Spleen (tissue), 11 donors: ENCODE measurements at regions not wholly inside any gene's neighbourhood (a gene's known extent, or its start where the extent isn't known, plus 50 kb on each side); places are given as distances from the start of the nearest gene placed in this dataset.
"Not testable (repeated sequence)": the region's sequence is repeated elsewhere in the genome, so short reads cannot be mapped to it uniquely, and the experiment has no call there.

Source experiments
- DNase-seq: peaks from one replicate; pipeline ENCODE4 v3.0.0-alpha.2; 2020
- H3K27ac ChIP-seq, 8 donors: fragments of 200-600 bp; sonication (generic) in 7 of 8; 1 replicate in 4 of 8; 2 replicates in 4 of 8; pipeline versions ENCODE4 v1.5.0 to v1.8.0; 2016 to 2021; ENCODE audit warnings: inconsistent platforms in 4 of 8, mild to moderate bottlenecking in 4 of 8, moderate library complexity in 1 of 8
- H3K27me3 ChIP-seq, 7 donors: fragments of 200-600 bp; sonication (generic) in 6 of 7; replicated peaks in 1 of 7; 1 replicate in 4 of 7; 2 replicates in 3 of 7; pipeline versions ENCODE4 v1.5.0 to v1.8.0; 2016 to 2021; ENCODE audit warnings: inconsistent platforms in 3 of 7, mild to moderate bottlenecking in 1 of 7
- H3K36me3 ChIP-seq, 6 donors: fragments of 200-600 bp; sonication (generic) in 5 of 6; 1 replicate in 4 of 6; 2 replicates in 2 of 6; pipeline versions ENCODE4 v1.5.0 to v1.8.0; 2016 to 2021; ENCODE audit warnings: inconsistent platforms in 2 of 6
- H3K4me1 ChIP-seq, 6 donors: fragments of 200-600 bp; sonication (generic) in 5 of 6; 1 replicate in 3 of 6; 2 replicates in 3 of 6; pipeline versions ENCODE4 v1.5.0 to v1.8.0; 2016 to 2021; ENCODE audit warnings: inconsistent platforms in 3 of 6
- H3K4me3 ChIP-seq, 8 donors: fragments of 200-600 bp; sonication (generic) in 7 of 8; 1 replicate in 4 of 8; 2 replicates in 4 of 8; pipeline versions ENCODE4 v1.5.0 to v1.8.0; 2016 to 2021; ENCODE audit warnings: inconsistent platforms in 4 of 8, mild to moderate bottlenecking in 4 of 8, moderate library complexity in 2 of 8
- H3K9me3 ChIP-seq, 8 donors: fragments of 200-600 bp; sonication (generic) in 7 of 8; 1 replicate in 4 of 8; 2 replicates in 4 of 8; pipeline versions ENCODE4 v1.5.0 to v1.8.0; 2016 to 2021; ENCODE audit warnings: inconsistent platforms in 4 of 8
- POLR2A ChIP-seq, 3 donors: fragments of 450-650 bp; IDR thresholded peaks; one replicate each; pipeline ENCODE4 v1.5.1; 2017; ENCODE audit warnings: antibody characterized with exemption in 3 of 3, mild to moderate bottlenecking in 1 of 3
- POLR2AphosphoS5 ChIP-seq, 3 donors: sonication (generic); formaldehyde crosslinking; IDR thresholded peaks; one replicate each; pipeline ENCODE4 v1.5.1; 2017; ENCODE audit warnings: antibody characterized with exemption in 3 of 3
- WGBS, 5 donors: extraction: QIAGEN DNeasy Blood & Tissue Kit in 3 of 5; methylation state at CpG; one replicate each; pipeline versions ENCODE4 v1.1.5 to v1.1.7; 2013 to 2018; 5-methylcytosine and 5-hydroxymethylcytosine counted together
- intact Hi-C: fragments of 100-400 bp; cut with DNase I; formaldehyde crosslinking; loops from one replicate; pipeline ENCODE4 v1.15.0; 2023; ENCODE audit warnings: low total_unique reads
- TF ChIP-seq, protein P1 (sequence below), 11 experiments: fragments of 200-600 bp in 7 of 11; fragments of 450-650 bp in 4 of 11; sonication (generic) in 4 of 11; IDR thresholded peaks in 8 of 11; conservative IDR thresholded peaks in 3 of 11; 1 replicate in 7 of 11; 2 replicates in 4 of 11; pipeline versions ENCODE4 v1.4.0 to v1.8.0; 2016 to 2021; ENCODE audit warnings: antibody characterized with exemption in 11 of 11, inconsistent platforms in 4 of 11, mild to moderate bottlenecking in 1 of 11
- donor health status: healthy with polysubstance abuse.
- donor health status: DM: no; HTN: no; CAD: no; lungs with moderate emphysema.
- donor health status: DM: no; HTN: no; CAD: no.
- donor health status: Bipolar disorder and iron deficiency.
- donor health status: healthy.
- donor health status: DM: no; HTN: no; CAD: no.
- donor health status: DM: yes; HTN: yes; CAD: no.

- DNase-seq = no peak
- no peak overlapping the region for H3K4me3 ChIP-seq
- H3K36me3 ChIP-seq = no peaks in the 10 kb centered on the region
- TF ChIP-seq POLR2A (IDR thresholded peaks at IDR 0.05) = no peak
- TF ChIP-seq, protein P1, sequence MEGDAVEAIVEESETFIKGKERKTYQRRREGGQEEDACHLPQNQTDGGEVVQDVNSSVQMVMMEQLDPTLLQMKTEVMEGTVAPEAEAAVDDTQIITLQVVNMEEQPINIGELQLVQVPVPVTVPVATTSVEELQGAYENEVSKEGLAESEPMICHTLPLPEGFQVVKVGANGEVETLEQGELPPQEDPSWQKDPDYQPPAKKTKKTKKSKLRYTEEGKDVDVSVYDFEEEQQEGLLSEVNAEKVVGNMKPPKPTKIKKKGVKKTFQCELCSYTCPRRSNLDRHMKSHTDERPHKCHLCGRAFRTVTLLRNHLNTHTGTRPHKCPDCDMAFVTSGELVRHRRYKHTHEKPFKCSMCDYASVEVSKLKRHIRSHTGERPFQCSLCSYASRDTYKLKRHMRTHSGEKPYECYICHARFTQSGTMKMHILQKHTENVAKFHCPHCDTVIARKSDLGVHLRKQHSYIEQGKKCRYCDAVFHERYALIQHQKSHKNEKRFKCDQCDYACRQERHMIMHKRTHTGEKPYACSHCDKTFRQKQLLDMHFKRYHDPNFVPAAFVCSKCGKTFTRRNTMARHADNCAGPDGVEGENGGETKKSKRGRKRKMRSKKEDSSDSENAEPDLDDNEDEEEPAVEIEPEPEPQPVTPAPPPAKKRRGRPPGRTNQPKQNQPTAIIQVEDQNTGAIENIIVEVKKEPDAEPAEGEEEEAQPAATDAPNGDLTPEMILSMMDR (IDR thresholded peaks at IDR 0.05 in 8 of 11, conservative IDR thresholded peaks at IDR 0.05 in 3 of 11) = no peak
- no peak for TF ChIP-seq POLR2AphosphoS5 (IDR thresholded peaks at IDR 0.05)
- 68 to 89% (median 76%) methylated on average over 6 to 8 of the region's 8 CpGs for WGBS, 5 donors
- intact Hi-C loops = no loop called here
- H3K4me1 ChIP-seq = peaks cover 0 to 27% (median 20%) of the 10 kb centered on the region in 6 donors
- H3K27ac ChIP-seq = peak overlapping the region in 4 of 8 donors; percentile 5 to 74 (median 42)
- H3K9me3 ChIP-seq = no peaks in the 10 kb centered on the region
- H3K27me3 ChIP-seq = no peaks in the 10 kb centered on the region
Observed at GRCh38 chr22:22754961-22755777, 110.8 kb downstream of the GGTLC2 start.

DNA sequence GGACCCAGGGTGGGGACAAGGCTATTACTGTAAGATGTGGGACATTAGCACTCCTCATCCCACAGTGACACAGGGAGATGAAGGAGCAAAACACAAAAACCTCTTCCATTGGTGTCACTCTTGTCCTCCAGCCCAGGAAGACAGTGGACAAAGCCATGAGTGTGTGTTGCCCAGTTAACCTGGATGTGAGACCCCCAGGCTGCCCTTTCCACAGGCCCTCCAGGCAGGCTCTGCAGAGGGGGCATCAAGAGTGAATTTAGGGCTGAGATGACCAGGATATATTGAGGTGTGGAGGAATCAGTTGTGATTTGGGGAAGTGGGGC is 111.3 kb downstream of the GGTLC2 start:
- no peak overlapping the region for H3K4me3 ChIP-seq
- no peaks in the 10 kb centered on the region for H3K9me3 ChIP-seq
- DNase-seq = no peak
- TF ChIP-seq POLR2A (IDR thresholded peaks at IDR 0.05) (no peak), POLR2AphosphoS5 (IDR thresholded peaks at IDR 0.05) (no peak)
- TF ChIP-seq, protein P1 (IDR thresholded peaks at IDR 0.05 in 8 of 11, conservative IDR thresholded peaks at IDR 0.05 in 3 of 11) = no peak
- H3K4me1 ChIP-seq = peaks cover 0 to 27% (median 20%) of the 10 kb centered on the region in 6 donors
- H3K36me3 ChIP-seq = no peaks in the 10 kb centered on the region
- H3K27me3 ChIP-seq = no peaks in the 10 kb centered on the region
- intact Hi-C loops = no loop called here
- H3K27ac ChIP-seq = peak overlapping the region in 6 of 8 donors; percentile 15 to 74 (median 38)

DNA sequence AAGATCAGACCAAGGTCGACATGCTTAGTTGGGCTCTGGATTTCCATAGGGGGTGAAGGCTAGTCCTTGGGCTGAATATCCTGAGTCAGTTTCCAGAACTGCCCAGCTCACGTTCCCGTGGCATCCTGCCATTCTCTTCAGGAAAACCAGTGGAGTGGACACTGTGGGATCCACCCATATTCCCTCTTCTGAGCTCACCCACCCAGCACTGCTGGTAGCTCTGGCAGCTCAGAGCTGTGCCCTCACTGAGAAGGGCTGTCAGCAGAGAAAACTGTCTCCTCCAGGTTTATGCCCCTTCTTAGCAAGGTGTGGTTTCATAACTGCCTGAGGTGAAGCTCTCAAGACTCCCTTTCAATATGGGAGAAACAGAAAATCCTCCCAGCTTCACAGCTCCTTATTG is 111.7 kb downstream of the GGTLC2 start:
- WGBS, 5 donors = 52 to 72% (median 62%) methylated on average over 3 of the region's 3 CpGs
- DNase-seq = no peak
- TF ChIP-seq POLR2A (IDR thresholded peaks at IDR 0.05) (no peak), POLR2AphosphoS5 (IDR thresholded peaks at IDR 0.05) (no peak)
- TF ChIP-seq, protein P1 (IDR thresholded peaks at IDR 0.05 in 8 of 11, conservative IDR thresholded peaks at IDR 0.05 in 3 of 11) = no peak
- Histone ChIP-seq H3K36me3 (no peaks in the 10 kb centered on the region), H3K27me3 (no peaks in the 10 kb centered on the region), H3K4me1 (peaks cover 0 to 27% (median 20%) of the 10 kb centered on the region in 6 donors), H3K9me3 (no peaks in the 10 kb centered on the region), H3K4me3 (no peak overlapping the region), H3K27ac (peak overlapping the region in 6 of 8 donors; percentile 15 to 74 (median 38))
- intact Hi-C loops = no loop called here

DNA sequence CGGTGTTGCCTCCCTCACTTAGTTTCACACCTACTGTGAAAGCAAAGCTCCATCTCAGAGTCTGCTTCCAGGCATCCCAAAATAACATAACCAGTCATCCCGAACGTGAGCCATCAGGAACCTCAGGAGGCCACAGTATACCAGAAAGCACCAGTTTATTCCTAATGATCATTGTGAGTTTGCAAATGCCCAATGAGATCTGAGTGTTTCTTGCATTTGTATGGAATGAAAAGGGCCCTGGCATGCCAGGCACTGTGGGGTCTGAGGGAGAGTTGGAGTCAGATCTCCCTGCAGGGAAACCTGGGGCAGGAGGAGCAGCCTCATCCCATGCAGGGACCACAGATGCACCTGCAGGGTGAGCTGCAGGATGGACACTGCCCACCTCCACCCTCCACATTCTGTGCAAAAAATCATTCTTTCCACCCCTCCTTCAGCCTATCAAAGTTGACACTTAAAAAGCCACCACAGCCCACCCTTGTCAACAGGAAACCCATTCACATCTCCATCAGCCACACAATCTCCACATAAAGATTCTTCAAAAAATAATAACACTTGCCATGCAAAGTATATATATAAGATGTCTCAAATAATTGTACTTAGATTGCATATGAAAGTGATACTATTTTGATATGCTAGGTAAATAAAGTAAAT is 112.3 kb downstream of the GGTLC2 start:
- intact Hi-C loops, H3K36me3 ChIP-seq, H3K4me3 ChIP-seq, H3K9me3 ChIP-seq, H3K27me3 ChIP-seq, DNase-seq: not testable (repeated sequence)
- Histone ChIP-seq H3K27ac (peak overlapping the region in 5 of 8 donors; percentile 15 to 74 (median 44)), H3K4me1 (peaks cover 0 to 27% (median 20%) of the 10 kb centered on the region in 6 donors)
- 78 to 87% (median 82%) methylated on average over 3 of the region's 3 CpGs for WGBS, 5 donors

DNA sequence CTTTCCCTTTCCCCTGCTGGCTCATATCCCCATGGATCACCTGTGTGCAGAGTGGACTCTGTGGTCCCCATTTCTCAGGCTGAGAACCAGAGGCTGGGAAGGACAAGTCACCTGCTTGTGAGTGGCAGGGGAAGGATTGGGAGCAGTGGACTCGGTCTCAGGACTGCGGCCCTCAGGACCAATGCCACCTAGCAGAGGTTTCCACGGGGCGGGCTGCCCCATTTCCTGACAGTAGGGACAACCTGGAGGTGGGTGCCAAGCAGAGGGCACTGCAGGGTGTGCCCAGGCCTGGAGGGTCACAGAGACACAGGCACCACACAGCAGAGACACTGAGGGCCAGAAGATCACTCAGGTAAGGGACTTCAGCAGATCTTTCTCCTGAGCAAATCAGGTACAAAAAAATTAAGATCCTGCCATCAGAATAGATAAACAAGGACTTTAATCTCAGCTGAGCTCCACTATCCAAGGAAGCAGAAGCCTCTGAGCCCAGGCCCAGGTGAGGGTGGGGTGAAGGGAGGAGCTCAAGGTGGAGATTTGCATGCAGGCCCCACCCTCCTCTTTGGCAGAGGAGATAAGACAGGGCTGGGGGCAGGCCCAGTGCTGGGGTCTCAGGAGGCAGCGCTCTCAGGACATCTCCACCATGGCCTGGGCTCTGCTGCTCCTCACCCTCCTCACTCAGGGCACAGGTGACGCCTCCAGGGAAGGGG is 113.8 kb downstream of the GGTLC2 start:
- intact Hi-C loops, H3K27me3 ChIP-seq, DNase-seq, H3K36me3 ChIP-seq, H3K9me3 ChIP-seq: not testable (repeated sequence)
- Histone ChIP-seq H3K4me3 (peak overlapping the region in 1 of 8 donors; percentile 34), H3K27ac (peak overlapping the region in 3 of 8 donors; percentile 8 to 76 (median 59)), H3K4me1 (peaks cover 0 to 19% (median 11%) of the 10 kb centered on the region in 6 donors)
- WGBS, 5 donors = 39 to 92% (median 74%) methylated on average over 5 to 6 of the region's 6 CpGs
